MCF 10A (cell line): ENCODE measurements at regions not wholly inside any gene's neighbourhood (a gene's known extent, or its start where the extent isn't known, plus 50 kb on each side); places are given as distances from the start of the nearest gene placed in this dataset.

Source experiments
- BruUV-seq: library from RNA; stranded (reverse); fragments of 400-500 nt; replicated peaks from 2 replicates; lab custom pipeline; 2021; lab: Mats Ljungman, UMichigan
- CTCF ChIA-PET: fragments of 300-600 bp; sonication (Branson Sonifier 250); formaldehyde crosslinking; extraction: SDS; loops from one replicate; lab custom pipeline; 2021; ENCODE audit warnings: antibody characterized with exemption, inconsistent platforms; lab: Yijun Ruan, JAX
- POLR2A ChIA-PET: fragments of 300-600, 350-650 bp; sonication (Branson Sonifier 250); formaldehyde crosslinking; extraction: SDS; loops from one replicate; lab custom pipeline; 2020; ENCODE audit warnings: antibody characterized with exemption, inconsistent platforms; lab: Yijun Ruan, JAX
- DNase-seq: peaks from one replicate; pipeline ENCODE4 v3.0.0-alpha.2; 2018; ENCODE audit not compliant: unreplicated experiment
- H3K27ac Mint-ChIP-seq: one replicate; pipeline ENCODE4 v1.8.0; 2022; ENCODE audit warnings: mild to moderate bottlenecking, low read depth, mixed read lengths; ENCODE audit not compliant: unreplicated experiment
- H3K27me3 Mint-ChIP-seq: one replicate; pipeline ENCODE4 v1.8.0; 2022; ENCODE audit warnings: mixed read lengths; ENCODE audit not compliant: insufficient read depth, unreplicated experiment
- H3K36me3 Mint-ChIP-seq: one replicate; pipeline ENCODE4 v1.8.0; 2022; ENCODE audit warnings: mild to moderate bottlenecking, moderate library complexity, mixed read lengths; ENCODE audit not compliant: insufficient read depth, unreplicated experiment
- H3K4me1 Mint-ChIP-seq: one replicate; pipeline ENCODE4 v1.8.0; 2022; ENCODE audit warnings: mixed read lengths; ENCODE audit not compliant: insufficient read depth, unreplicated experiment
- H3K4me3 Mint-ChIP-seq: one replicate; pipeline ENCODE4 v1.8.0; 2022; ENCODE audit warnings: mild to moderate bottlenecking, moderate library complexity, mixed read lengths; ENCODE audit not compliant: unreplicated experiment
- H3K9me3 Mint-ChIP-seq: one replicate; pipeline ENCODE4 v1.8.0; 2022; ENCODE audit warnings: mixed read lengths; ENCODE audit not compliant: unreplicated experiment
- intact Hi-C: fragments of 100-400 bp; cut with micrococcal nuclease; formaldehyde crosslinking; loops from 2 replicates; pipeline ENCODE4 v1.14.1; 2022
- TF ChIP-seq, protein P1 (sequence below): fragments of 200-600 bp; IDR thresholded peaks from one replicate; pipeline ENCODE4 v1.8.0; 2022; ENCODE audit warnings: antibody characterized with exemption, mild to moderate bottlenecking; ENCODE audit not compliant: unreplicated experiment

DNA sequence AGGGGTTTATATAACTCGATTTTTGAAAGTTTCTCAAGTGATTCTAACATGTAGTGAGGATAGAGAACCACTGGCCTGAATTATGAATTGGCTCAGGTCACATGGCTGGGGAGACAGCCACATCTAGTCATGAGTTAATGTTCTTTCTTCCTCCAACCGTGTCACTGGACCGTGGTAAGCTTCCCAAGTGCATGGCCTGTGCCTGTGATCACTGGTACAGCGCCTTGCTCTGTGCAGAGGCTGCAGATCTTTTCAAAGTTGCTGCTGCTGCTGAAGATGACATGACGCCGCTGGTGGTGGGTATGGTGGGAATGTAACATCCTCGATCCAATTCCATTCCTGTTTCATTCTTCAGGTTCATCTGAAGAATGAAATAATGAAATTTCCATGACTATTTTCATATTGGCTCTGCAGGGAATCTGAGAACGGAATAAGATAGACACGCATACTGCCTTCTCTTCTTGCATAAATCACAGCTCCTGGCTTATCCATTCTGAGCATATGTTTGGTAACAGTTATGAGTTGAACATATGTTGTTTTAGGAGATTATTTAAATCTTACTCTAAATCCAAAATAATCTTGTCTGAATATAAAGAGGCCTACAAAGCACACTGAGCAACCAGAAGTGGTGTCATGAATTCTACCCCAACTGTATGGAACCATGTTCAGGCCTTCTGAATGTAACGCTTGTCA, 100.5 kb upstream of the THSD7B start:
- Mint-ChIP-seq H3K4me3 (no peak overlapping the region), H3K36me3 (no peaks in the 10 kb centered on the region), H3K27me3 (no peaks in the 10 kb centered on the region), H3K27ac (no peak overlapping the region), H3K4me1 (no peaks in the 10 kb centered on the region), H3K9me3 (peaks cover 17% of the 10 kb centered on the region)
- BruUV-seq, result no TSS peak
- intact Hi-C loops, result no loop called here
- CTCF ChIA-PET, result no interaction called here
- POLR2A ChIA-PET, result no interaction called here
- no peak for DNase-seq
- TF ChIP-seq, protein P1, sequence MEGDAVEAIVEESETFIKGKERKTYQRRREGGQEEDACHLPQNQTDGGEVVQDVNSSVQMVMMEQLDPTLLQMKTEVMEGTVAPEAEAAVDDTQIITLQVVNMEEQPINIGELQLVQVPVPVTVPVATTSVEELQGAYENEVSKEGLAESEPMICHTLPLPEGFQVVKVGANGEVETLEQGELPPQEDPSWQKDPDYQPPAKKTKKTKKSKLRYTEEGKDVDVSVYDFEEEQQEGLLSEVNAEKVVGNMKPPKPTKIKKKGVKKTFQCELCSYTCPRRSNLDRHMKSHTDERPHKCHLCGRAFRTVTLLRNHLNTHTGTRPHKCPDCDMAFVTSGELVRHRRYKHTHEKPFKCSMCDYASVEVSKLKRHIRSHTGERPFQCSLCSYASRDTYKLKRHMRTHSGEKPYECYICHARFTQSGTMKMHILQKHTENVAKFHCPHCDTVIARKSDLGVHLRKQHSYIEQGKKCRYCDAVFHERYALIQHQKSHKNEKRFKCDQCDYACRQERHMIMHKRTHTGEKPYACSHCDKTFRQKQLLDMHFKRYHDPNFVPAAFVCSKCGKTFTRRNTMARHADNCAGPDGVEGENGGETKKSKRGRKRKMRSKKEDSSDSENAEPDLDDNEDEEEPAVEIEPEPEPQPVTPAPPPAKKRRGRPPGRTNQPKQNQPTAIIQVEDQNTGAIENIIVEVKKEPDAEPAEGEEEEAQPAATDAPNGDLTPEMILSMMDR, result no peak

DNA sequence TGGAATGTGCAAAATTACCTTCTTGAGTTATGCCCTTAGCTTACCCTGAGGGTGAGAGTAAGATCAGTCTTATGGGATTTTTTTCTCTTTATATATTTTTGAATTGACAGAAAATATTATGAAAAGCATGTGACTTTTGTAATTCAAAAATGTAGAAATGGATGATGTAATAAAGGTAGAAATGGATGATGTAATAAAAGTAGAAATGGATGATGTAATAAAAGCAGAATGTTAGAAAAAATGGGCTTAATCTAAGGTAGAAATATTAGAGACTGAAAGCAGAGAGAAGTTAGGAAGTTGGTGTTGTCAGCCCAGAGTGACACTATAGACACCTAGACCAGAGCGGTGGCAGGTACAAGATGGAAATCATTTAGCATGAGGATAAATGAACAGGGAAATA, 107.1 kb upstream of the THSD7B start:
- Mint-ChIP-seq H3K27me3 (no peaks in the 10 kb centered on the region), H3K36me3 (no peaks in the 10 kb centered on the region), H3K27ac (no peak overlapping the region), H3K4me1 (no peaks in the 10 kb centered on the region), H3K9me3 (peaks cover 9% of the 10 kb centered on the region), H3K4me3 (no peak overlapping the region)
- CTCF ChIA-PET, result interaction anchor here (0.9 kb wide), 1 partner anchor 14 kb away, joined by 3 read pairs; no protein-coding TSS in a partner anchor
- POLR2A ChIA-PET, result no interaction called here
- intact Hi-C loops, result no loop called here
- no peak for DNase-seq
- BruUV-seq, result no TSS peak
- TF ChIP-seq, protein P1, result no peak

DNA sequence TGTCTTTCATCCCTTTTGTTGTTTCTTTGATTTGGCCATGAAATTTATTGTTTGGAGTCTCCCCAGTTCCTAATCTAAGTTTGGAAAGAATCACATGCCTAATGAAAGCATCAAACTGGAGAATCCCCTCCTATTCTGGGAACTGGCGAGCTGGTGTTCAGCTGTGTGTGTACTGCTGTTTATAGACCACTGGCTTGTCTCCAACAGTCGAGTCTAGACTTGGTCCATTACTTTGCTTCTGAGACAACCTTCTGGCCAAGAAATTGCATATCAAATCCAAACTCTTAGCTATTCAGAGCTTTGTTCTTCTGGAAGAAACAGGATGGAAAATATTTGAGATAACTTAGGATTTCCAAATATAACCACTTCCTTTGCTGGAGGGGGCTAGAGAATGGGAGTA, 111.5 kb upstream of the THSD7B start:
- ChIA-PET CTCF (no interaction called here), POLR2A (no interaction called here)
- DNase-seq, result no peak
- no peak overlapping the region for H3K27ac Mint-ChIP-seq
- TF ChIP-seq, protein P1, result no peak
- peaks cover 9% of the 10 kb centered on the region for H3K9me3 Mint-ChIP-seq
- no TSS peak for BruUV-seq
- H3K4me1 Mint-ChIP-seq, result no peaks in the 10 kb centered on the region
- H3K36me3 Mint-ChIP-seq, result peaks cover 7% of the 10 kb centered on the region
- no peaks in the 10 kb centered on the region for H3K27me3 Mint-ChIP-seq
- H3K4me3 Mint-ChIP-seq, result no peak overlapping the region
- intact Hi-C loops, result no loop called here

DNA sequence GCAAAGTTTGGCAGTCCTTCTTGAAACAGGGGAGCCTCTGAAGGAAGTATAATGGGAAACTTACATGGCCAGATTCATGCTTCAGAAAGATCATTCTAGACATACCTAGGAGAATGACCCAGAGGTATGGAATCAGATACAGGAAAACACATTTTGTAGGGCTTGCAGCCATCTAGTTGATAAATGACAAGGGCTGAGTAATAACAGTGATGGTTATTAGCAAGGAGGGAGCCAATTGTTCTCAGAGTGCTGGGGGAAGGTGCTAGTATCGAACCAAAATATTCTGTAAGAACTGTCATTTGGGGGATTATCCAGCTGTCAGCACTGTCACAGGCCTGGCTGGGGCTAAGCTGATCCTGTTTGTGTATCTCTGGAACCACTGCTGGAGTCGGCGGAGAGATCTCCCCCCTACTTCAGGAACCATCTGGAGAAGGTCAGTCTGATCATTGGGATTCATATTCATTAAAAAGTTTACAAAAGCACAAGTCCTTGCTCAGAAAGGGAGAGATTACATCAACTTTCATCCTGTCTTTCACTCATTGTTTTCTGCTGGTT, 113.8 kb upstream of the THSD7B start:
- H3K4me3 Mint-ChIP-seq, result no peak overlapping the region
- no peaks in the 10 kb centered on the region for H3K27me3 Mint-ChIP-seq
- no peaks in the 10 kb centered on the region for H3K9me3 Mint-ChIP-seq
- DNase-seq, result no peak
- no TSS peak for BruUV-seq
- POLR2A ChIA-PET, result no interaction called here
- no peak overlapping the region for H3K27ac Mint-ChIP-seq
- H3K4me1 Mint-ChIP-seq, result no peaks in the 10 kb centered on the region
- peaks cover 7% of the 10 kb centered on the region for H3K36me3 Mint-ChIP-seq
- CTCF ChIA-PET, result interaction anchor here (0.8 kb wide), 1 partner anchor 33 kb away, joined by 3 read pairs; no protein-coding TSS in a partner anchor
- TF ChIP-seq, protein P1, result no peak
- intact Hi-C loops, result no loop called here
